ENCODE measurements at regions not wholly inside any gene's neighbourhood (a gene's known extent, or its start where the extent isn't known, plus 50 kb on each side); places are given as distances from the start of the nearest gene placed in this dataset.
"Not testable (repeated sequence)": the region's sequence is repeated elsewhere in the genome, so short reads cannot be mapped to it uniquely, and the experiment has no call there.

DNA sequence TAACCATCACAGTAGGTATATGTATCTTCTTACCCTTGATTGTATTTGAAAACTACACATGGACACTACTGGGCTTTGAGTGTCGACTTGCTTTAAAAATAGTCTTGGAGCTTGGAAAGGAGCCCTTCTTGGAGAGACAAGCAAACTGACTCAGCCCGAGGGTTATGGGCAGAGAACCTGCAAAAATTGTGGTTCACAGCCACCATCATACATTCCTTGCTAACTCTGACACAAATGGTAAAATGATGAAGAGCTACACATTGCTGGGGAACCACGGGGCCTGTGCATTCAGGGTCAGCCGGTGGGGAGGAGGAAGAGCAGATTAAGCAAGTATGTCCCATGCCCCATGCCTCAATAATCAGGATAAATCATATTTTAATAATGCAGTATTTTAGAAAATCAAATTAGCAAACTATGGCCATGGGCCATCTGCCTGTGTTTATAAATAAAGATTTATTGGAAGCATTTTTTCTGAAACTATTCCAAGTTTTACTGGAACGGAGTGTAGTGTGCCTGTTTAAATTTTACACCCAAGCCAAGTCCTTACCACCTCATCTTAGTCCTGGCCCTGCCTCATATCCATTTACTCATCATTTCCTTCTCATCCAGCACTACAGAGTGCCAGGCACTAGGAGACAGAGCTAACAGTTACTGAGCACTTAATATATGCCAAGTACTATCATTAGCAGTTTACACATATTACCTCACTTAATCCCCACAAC is 195.7 kb downstream of the PALM2AKAP2 start:
- DNase-seq (ENCODE audit: low spot score): no peak

DNA sequence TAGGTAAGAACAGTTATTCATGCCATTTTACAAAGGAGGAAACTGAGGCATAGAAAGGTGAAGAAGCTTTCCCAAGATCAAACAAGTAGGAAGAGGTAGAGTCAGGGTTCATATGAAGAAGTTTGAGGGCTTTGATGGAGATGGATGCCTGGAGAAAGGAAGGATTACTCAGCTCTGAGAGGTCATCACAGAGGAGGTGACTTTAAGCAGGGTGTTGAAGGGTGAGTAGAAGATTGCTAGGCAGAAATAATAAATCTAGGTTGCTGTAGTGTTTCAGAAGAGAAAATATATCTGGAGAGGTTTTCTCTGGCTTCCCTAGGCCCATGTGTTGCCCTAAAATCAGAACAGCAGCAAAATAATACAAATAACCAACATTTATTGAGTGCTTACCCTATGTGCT is 196.3 kb downstream of the PALM2AKAP2 start:
- no peak for DNase-seq (ENCODE audit: low spot score)

DNA sequence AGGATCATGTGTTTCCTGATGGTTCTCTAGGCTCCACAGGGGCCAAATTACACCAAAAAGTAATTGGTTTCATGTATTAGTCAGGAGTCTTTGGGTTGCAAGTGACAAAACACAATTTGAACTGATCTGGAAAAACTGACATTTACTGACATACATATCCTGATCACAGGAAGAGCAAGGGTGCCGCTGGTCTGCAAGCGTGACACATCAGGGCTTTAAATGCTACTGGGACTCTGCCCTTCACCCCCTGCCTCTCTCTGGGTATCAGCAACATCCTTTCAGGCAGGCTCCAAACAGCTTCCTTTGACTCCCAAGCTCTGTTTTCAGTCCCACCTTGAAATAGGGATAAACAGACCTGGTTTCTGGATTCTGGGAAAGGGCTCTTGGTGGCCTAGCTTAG is 197.5 kb downstream of the PALM2AKAP2 start:
- DNase-seq (ENCODE audit: low spot score): no peak

GRCh38 chr9:109981091-109981490 is 201.1 kb downstream of the PALM2AKAP2 start:
- no peak for DNase-seq (ENCODE audit: low spot score)

GRCh38 chr9:109986521-109986991 is 206.6 kb downstream of the PALM2AKAP2 start:
- no peak for DNase-seq (ENCODE audit: low spot score)

GRCh38 chr9:109989296-109989695 is 209.3 kb downstream of the PALM2AKAP2 start:
- no peak for DNase-seq (ENCODE audit: low spot score)

DNA sequence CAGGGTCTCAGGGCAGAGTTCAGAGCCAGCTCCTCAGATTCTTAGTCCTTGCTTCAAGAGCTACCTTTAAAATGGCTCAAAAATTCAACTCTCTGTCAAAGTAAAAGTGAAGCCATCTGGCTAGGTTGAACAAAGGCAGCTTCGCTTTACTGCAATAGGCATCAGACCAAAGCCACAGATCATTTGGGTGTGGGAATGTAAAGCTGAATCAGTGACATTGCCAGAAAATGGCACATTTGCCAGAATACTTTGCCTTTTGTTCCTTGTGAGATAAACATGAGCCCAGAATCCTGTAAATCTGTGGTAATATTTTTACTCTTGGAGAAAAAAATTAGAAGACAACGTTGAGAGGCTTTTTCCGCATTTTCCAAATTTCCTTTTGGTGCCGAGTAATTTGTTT is 210.5 kb downstream of the PALM2AKAP2 start:
- no peak for DNase-seq (ENCODE audit: low spot score)

- no peak for DNase-seq (ENCODE audit: low spot score)
Observed at GRCh38 chr9:109992293-109992692, 212.3 kb downstream of the PALM2AKAP2 start.

DNA sequence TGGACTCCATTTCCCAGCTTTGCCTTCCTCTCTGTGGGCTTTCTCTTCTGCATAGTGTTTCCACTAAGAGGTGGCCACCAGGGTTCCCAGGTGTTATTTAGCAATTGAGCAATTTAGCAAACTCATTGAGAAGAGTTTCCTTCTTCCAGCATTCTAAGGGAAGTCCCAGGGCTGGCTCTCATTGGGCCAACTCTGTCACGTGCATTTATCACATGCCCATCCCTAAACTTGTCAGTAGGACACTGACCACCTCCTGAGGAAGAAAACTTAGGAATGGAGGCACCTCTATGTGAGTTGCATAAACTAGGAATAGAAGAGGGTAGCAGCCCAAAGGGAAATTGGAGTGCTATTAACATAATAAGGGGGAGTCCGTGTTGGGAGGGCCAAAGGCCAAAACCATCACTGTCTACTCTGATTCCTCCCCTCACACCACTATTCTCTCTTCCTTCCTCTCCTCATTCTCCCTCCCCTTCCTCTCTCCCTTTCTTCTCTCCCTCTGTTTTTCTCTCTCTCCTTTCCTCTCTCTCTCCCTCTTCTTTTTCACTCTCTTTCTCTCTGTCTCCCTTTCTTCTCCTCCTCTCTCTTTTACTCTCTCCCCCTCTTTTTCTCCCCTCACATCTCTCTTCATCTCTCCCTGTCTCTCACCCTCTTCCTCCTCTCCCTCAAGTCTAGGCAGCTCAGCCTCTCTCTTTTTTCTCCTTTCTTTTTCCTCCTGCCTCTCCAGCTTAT is 213.4 kb downstream of the PALM2AKAP2 start:
- no peak for DNase-seq (ENCODE audit: low spot score)

GRCh38 chr9:109994141-109994540 is 213.8 kb downstream of the C9orf152 start:
- no peak for DNase-seq (ENCODE audit: low spot score)

DNA sequence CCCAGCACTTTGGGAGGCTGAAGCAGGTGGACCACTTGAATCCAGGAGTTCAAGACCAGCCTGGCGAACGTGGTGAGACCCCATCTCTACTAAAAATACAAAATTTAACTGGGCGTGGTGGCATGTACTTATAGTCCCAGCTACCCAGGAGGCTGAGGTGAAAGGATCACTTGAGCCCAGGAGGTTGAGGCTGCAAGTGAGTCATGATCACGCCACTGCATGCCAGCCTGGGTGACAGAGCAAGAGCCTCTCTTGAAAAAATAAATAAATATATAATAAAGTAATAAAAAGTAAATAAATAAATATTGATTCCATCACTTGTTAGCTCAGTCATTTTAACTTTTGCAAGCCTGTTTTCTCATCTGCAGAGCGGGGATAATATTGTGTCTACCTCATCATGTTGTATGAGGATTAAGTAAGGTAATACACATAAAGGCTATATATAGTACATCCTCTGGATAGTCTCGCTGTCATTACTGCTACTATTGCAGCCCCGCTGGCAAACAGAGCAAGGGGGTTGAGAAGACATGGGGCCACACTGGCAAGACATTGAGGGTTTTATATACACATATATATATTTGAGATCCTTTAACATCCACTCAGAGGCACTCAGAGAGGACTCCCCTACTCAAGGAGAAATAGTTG is 210.9 kb downstream of the C9orf152 start:
- DNase-seq (ENCODE audit: low spot score): no peak

GRCh38 chr9:109997682-109998081 is 210.3 kb downstream of the C9orf152 start:
- no peak for DNase-seq (ENCODE audit: low spot score)

- not testable (repeated sequence) for DNase-seq (ENCODE audit: low spot score)
Observed at GRCh38 chr9:110005521-110005920, 202.4 kb downstream of the C9orf152 start.

GRCh38 chr9:110006657-110007056 is 201.3 kb downstream of the C9orf152 start:
- DNase-seq (ENCODE audit: low spot score): no peak

DNA sequence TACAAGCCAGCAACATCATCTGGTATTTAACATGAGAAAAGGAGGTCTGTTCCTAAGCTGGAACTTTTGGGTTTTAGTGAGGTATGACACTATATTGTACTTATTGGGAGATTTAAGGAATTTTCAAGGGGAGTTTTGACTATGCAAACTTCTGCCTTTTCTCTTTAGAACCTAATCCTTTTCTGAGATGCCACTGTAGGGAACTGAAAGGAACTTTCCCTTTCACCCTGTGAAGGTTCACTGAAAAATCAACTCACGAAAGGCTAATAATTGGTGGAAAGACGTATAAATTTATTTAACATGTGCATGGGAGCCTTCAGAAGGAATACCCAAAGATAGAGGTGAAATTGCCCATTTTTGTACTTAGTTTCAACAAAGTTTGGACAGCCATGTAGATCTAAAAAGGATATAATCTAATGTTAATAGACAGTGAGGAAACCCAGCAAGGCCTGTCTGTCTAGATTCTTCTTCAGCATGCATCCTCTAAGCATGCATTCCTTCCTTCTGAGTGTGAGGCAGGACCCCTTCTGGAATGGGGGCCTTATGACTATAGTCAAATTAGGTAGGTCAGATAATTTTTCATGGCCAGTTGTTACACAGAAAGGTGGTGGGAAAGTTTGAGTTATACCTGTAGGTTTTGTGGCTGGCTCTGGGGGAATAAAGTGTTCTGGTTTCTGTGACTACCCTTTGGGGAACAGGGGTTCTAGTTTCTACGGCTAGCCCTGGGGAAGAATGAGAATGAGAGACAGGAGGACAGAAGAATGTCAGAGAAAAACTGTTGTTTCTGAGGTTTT is 200.3 kb downstream of the C9orf152 start:
- no peak for DNase-seq (ENCODE audit: low spot score)

- DNase-seq (ENCODE audit: low spot score): no peak
Observed at GRCh38 chr9:110008663-110009062, 199.3 kb downstream of the C9orf152 start.

- no peak for DNase-seq (ENCODE audit: low spot score)
Observed at GRCh38 chr9:110011628-110012320, 196.2 kb downstream of the C9orf152 start.

DNA sequence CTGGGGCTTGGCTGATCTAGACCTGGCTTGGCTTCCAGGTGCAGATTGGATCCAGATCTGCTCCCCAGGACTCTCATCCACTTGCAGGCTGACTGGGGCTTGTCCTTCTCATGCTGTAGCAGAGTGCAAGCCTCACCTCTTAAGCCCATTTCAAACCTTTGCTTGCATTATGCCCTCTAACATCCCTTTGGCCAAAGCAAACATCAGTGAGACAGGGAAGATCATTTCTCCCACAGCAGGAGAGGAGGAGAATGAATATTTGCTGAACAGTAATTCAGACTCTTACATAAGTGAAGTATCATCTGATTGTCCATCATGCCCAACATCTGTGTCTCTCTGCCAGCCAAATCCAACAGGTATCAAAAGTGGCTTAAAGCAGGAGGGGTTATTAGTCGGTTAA is 194.9 kb downstream of the C9orf152 start:
- DNase-seq (ENCODE audit: low spot score): no peak

GRCh38 chr9:110015759-110016158 is 192.2 kb downstream of the C9orf152 start:
- DNase-seq (ENCODE audit: low spot score): no peak

GRCh38 chr9:110016340-110016739 is 191.6 kb downstream of the C9orf152 start:
- no peak for DNase-seq (ENCODE audit: low spot score)

- not testable (repeated sequence) for DNase-seq (ENCODE audit: low spot score)
Observed at GRCh38 chr9:110020216-110020615, 187.7 kb downstream of the C9orf152 start.

GRCh38 chr9:110021891-110022290 is 186.1 kb downstream of the C9orf152 start:
- no peak for DNase-seq (ENCODE audit: low spot score)

All from left forelimb (tissue), 1 donor.